ENCODE measurements at regions not wholly inside any gene's neighbourhood (a gene's known extent, or its start where the extent isn't known, plus 50 kb on each side); places are given as distances from the start of the nearest gene placed in this dataset.

DNA sequence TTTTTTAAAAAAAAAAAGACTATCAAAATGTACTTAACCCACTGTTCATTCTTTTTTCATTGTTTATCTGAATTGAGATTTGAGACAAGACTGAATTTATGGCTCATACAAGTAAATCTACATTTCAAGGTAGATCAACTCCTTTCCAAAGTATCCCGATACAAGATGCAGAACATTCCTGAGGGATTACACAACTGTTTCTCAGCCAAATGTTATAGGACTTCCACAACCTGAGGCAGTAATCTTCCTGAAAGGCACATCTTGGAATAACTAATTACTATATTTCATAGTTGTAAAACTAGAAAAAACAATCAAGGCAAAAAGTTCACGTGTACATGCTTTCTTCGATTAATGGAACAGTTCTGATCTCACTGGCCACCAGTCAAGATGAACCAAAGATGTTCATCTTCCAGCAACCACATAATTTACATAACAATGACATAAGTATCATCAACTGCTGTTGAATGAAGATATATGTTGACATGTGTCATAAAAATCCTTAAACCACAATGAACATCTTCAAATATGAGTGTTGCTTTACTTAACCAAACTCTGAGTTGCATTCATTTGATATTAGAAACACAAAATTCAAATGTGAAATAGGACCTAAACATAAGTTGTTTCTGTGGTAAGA, 225.2 kb upstream of the DKK2 start:
- no peak for DNase-seq (ENCODE audit: low read depth)
- no peaks in the 10 kb centered on the region for H3K27me3 ChIP-seq (ENCODE audit: control insufficient read depth, insufficient read depth, low read length)
- TF ChIP-seq, protein P1, sequence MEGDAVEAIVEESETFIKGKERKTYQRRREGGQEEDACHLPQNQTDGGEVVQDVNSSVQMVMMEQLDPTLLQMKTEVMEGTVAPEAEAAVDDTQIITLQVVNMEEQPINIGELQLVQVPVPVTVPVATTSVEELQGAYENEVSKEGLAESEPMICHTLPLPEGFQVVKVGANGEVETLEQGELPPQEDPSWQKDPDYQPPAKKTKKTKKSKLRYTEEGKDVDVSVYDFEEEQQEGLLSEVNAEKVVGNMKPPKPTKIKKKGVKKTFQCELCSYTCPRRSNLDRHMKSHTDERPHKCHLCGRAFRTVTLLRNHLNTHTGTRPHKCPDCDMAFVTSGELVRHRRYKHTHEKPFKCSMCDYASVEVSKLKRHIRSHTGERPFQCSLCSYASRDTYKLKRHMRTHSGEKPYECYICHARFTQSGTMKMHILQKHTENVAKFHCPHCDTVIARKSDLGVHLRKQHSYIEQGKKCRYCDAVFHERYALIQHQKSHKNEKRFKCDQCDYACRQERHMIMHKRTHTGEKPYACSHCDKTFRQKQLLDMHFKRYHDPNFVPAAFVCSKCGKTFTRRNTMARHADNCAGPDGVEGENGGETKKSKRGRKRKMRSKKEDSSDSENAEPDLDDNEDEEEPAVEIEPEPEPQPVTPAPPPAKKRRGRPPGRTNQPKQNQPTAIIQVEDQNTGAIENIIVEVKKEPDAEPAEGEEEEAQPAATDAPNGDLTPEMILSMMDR (IDR thresholded peaks at IDR 0.05; ENCODE audit: insufficient read depth, low read length, poor library complexity, severe bottlenecking), result no peak

DNA sequence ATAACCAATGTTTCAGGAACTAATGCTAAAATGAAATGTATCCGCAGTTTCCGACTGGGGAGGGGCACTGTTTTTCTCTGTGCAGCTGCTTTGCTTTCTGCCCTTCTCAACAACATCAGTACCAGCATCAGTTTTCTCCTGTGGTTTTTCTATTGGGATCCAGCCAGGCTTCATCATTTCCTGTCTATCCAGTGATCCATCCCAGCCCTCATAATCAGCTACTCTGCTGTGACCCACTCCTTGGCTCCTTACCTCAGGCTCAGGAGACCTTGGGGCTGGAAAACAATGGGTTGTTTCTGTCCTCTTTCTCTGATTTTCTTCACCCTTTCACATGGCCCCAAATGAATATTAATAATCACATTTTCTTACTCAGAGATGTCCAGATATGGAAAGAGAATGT, 222.2 kb upstream of the DKK2 start:
- TF ChIP-seq, protein P1 (IDR thresholded peaks at IDR 0.05; ENCODE audit: insufficient read depth, low read length, poor library complexity, severe bottlenecking), result no peak
- DNase-seq (ENCODE audit: low read depth), result no peak
- H3K27me3 ChIP-seq (ENCODE audit: control insufficient read depth, insufficient read depth, low read length), result no peaks in the 10 kb centered on the region
- H3K36me3 ChIP-seq (ENCODE audit: control insufficient read depth, insufficient read depth, low read length), result no peaks in the 10 kb centered on the region
- no peak overlapping the region for H3K4me3 ChIP-seq (ENCODE audit: low read depth, low read length)

More for the DNA sequence above, 225.2 kb upstream of the DKK2 start:
- Histone ChIP-seq H3K36me3 (ENCODE audit: control insufficient read depth, insufficient read depth, low read length) (no peaks in the 10 kb centered on the region), H3K4me3 (ENCODE audit: low read depth, low read length) (no peak overlapping the region)

DNA sequence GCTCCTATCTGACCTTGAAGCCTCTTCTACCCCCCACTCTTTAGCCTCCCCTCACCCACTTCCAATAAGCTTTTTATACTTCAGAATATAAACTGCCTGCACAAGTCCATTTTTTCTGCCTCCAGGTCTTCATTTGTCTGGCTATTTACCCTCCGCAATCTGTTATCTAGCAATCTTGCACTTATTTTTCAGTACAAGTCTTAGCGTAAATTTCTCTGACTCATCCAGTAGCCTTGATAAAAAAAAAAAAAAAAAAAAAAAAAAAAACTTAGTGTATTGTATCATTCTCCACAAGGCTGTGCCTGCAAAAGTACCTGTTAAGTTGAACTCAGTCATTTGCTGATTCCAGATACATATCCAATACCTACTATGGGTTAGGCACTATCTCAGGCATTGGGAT, 219.5 kb upstream of the DKK2 start:
- H3K4me3 ChIP-seq (ENCODE audit: low read depth, low read length), result no peak overlapping the region
- H3K36me3 ChIP-seq (ENCODE audit: control insufficient read depth, insufficient read depth, low read length), result no peaks in the 10 kb centered on the region
- H3K27me3 ChIP-seq (ENCODE audit: control insufficient read depth, insufficient read depth, low read length), result no peaks in the 10 kb centered on the region
- TF ChIP-seq, protein P1 (IDR thresholded peaks at IDR 0.05; ENCODE audit: insufficient read depth, low read length, poor library complexity, severe bottlenecking), result no peak
- no peak for DNase-seq (ENCODE audit: low read depth)

DNA sequence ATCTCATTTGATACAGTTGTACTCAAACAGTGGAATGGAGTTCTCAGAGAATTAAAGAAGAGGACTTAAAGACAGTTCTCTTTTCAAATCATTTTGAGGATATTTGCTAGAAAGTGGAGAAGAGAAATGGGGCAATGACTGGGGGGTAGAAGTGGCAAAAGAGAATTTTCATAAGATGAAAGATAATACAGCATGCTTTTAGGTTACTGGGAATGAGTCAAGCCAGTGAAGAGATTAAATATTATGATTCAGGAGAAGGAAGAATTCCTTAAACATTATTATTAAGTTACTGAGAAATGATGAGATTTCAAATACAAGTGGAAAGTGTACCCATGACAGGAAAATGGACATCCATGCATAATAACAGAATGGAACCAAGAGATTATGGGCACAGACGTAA, 219.0 kb upstream of the DKK2 start:
- no peak for DNase-seq (ENCODE audit: low read depth)
- Histone ChIP-seq H3K27me3 (ENCODE audit: control insufficient read depth, insufficient read depth, low read length) (no peaks in the 10 kb centered on the region), H3K4me3 (ENCODE audit: low read depth, low read length) (no peak overlapping the region), H3K36me3 (ENCODE audit: control insufficient read depth, insufficient read depth, low read length) (no peaks in the 10 kb centered on the region)
- TF ChIP-seq, protein P1 (IDR thresholded peaks at IDR 0.05; ENCODE audit: insufficient read depth, low read length, poor library complexity, severe bottlenecking), result no peak

DNA sequence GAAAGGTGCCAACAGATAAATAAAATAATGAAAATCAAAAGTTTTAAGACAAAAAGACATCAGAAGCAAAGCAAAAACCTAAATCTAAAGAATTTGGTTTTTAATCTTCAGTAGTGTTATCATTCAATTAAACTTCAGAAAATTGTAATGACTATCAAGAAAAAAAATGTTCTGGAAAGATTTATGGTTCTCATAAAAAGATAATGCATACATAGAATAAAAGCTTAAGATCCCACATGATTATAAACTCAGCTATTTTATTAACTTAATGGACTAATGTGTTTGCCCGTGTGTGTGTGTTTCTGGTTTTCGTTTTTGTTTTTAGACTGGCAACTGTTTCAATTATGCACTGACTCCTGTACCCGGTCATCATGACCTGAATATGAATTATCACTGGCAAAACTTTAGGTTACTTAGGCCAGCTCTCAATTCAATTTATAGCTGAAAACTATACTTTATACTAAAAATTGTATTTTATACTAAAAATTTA, 217.5 kb upstream of the DKK2 start:
- Histone ChIP-seq H3K36me3 (ENCODE audit: control insufficient read depth, insufficient read depth, low read length) (no peaks in the 10 kb centered on the region), H3K4me3 (ENCODE audit: low read depth, low read length) (no peak overlapping the region), H3K27me3 (ENCODE audit: control insufficient read depth, insufficient read depth, low read length) (no peaks in the 10 kb centered on the region)
- DNase-seq (ENCODE audit: low read depth), result no peak
- TF ChIP-seq, protein P1 (IDR thresholded peaks at IDR 0.05; ENCODE audit: insufficient read depth, low read length, poor library complexity, severe bottlenecking), result no peak

DNA sequence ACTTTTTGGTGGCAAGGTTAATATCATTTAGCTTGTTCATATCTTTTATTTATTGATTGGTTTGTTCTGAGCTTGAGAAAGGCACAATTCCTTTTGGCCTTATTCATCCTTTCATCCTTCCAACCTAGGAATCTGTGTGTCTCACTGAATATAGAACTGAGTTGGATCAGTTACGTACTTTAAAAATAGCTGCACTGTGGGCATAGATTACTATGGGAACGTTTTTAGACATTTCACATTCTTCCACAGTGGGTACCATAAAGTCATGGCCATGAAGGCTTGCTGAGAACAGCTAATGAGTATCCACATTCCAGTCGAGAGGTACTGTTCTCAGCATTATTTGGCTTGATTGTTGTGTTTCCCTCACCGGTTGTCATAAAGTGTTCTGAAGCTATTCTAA, 217.0 kb upstream of the DKK2 start:
- TF ChIP-seq, protein P1 (IDR thresholded peaks at IDR 0.05; ENCODE audit: insufficient read depth, low read length, poor library complexity, severe bottlenecking), result no peak

More for the DNA sequence above, 217.0 kb upstream of the DKK2 start:
- H3K27me3 ChIP-seq (ENCODE audit: control insufficient read depth, insufficient read depth, low read length), result no peaks in the 10 kb centered on the region
- no peak for DNase-seq (ENCODE audit: low read depth)
- H3K36me3 ChIP-seq (ENCODE audit: control insufficient read depth, insufficient read depth, low read length), result no peaks in the 10 kb centered on the region
- no peak overlapping the region for H3K4me3 ChIP-seq (ENCODE audit: low read depth, low read length)
